Epithelial cell of esophagus (primary cell): ENCODE measurements at regions not wholly inside any gene's neighbourhood (a gene's known extent, or its start where the extent isn't known, plus 50 kb on each side); places are given as distances from the start of the nearest gene placed in this dataset.
"Not testable (repeated sequence)": the region's sequence is repeated elsewhere in the genome, so short reads cannot be mapped to it uniquely, and the experiment has no call there.

Experiments
- DNase-seq: peaks from one replicate; pipeline ENCODE4 v3.0.0; 2010; ENCODE audit warnings: low read depth
- H3K4me3 ChIP-seq: 2 replicates; pipeline ENCODE4 v1.5.1; 2011; ENCODE audit warnings: mild to moderate bottlenecking, low read length, control low read depth
- CTCF ChIP-seq: IDR thresholded peaks from 2 replicates; pipeline ENCODE4 v1.5.1; 2011; ENCODE audit warnings: low read depth, mild to moderate bottlenecking, low read length, control low read depth, inconsistent platforms; ENCODE audit not compliant: insufficient read depth; ENCODE audit errors: missing control alignments

- no peak for TF ChIP-seq CTCF
These were observed 63.5 kb upstream of the VKORC1L1 start for GRCh38 chr7:65809259-65809981.

GRCh38 chr7:65809982-65810288 lies 62.9 kb upstream of the VKORC1L1 start:
- H3K4me3 ChIP-seq = no peak overlapping the region
- DNase-seq = no peak
- no peak for TF ChIP-seq CTCF

More at GRCh38 chr7:65809259-65809981, 63.5 kb upstream of the VKORC1L1 start:
- no peak overlapping the region for H3K4me3 ChIP-seq
- DNase-seq = no peak

- no peak for DNase-seq
- TF ChIP-seq CTCF = no peak
- no peak overlapping the region for H3K4me3 ChIP-seq
These were observed 60.6 kb upstream of the VKORC1L1 start for GRCh38 chr7:65812281-65812680.

GRCh38 chr7:65814556-65815167 lies 58.2 kb upstream of the VKORC1L1 start:
- not testable (repeated sequence) for H3K4me3 ChIP-seq
- peak; percentile 34 for DNase-seq

- no peak for TF ChIP-seq CTCF
- no peak overlapping the region for H3K4me3 ChIP-seq
- peak; percentile 21 for DNase-seq
These were observed 52.5 kb upstream of the VKORC1L1 start for GRCh38 chr7:65820287-65820950.
